GM12892 (cell line): ENCODE measurements at regions not wholly inside any gene's neighbourhood (a gene's known extent, or its start where the extent isn't known, plus 50 kb on each side); places are given as distances from the start of the nearest gene placed in this dataset.

Experiments
- POLR2A ChIP-seq: IDR thresholded peaks from 2 replicates; pipeline ENCODE4 v1.6.1; 2011; ENCODE audit warnings: low read depth, low read length, control low read depth
- POLR2AphosphoS5 ChIP-seq: IDR thresholded peaks from 2 replicates; pipeline ENCODE4 v1.6.1; 2011; ENCODE audit warnings: low read depth, low read length, control low read depth
- TAF1 ChIP-seq: IDR thresholded peaks from 2 replicates; pipeline ENCODE4 v1.6.1; 2011; ENCODE audit warnings: low read depth, mild to moderate bottlenecking, control low read depth, low read length, borderline replicate concordance

GRCh38 chr5:57575839-57576238, 93.2 kb upstream of the ACTBL2 start:
- no peak for TF ChIP-seq POLR2AphosphoS5
- TF ChIP-seq TAF1 = no peak
- TF ChIP-seq POLR2A = no peak
